SK-N-MC (cell line): ENCODE measurements at regions not wholly inside any gene's neighbourhood (a gene's known extent, or its start where the extent isn't known, plus 50 kb on each side); places are given as distances from the start of the nearest gene placed in this dataset.

Experiments
- EZH2 ChIP-seq: fragments of 200-600 bp; sonication (generic); IDR thresholded peaks from one replicate; pipeline ENCODE4 v1.6.1; 2017; ENCODE audit warnings: antibody characterized with exemption
- FOXP2 ChIP-seq: optimal IDR thresholded peaks from 2 replicates; pipeline ENCODE3; 2011; ENCODE audit warnings: mild to moderate bottlenecking, moderate library complexity; ENCODE audit not compliant: insufficient read depth; ENCODE audit errors: extremely low read length, control extremely low read depth
- POLR2AphosphoS5 ChIP-seq: IDR thresholded peaks from 2 replicates; pipeline ENCODE4 v1.6.1; 2012; ENCODE audit warnings: mild to moderate bottlenecking, low read depth, low read length, borderline replicate concordance

DNA sequence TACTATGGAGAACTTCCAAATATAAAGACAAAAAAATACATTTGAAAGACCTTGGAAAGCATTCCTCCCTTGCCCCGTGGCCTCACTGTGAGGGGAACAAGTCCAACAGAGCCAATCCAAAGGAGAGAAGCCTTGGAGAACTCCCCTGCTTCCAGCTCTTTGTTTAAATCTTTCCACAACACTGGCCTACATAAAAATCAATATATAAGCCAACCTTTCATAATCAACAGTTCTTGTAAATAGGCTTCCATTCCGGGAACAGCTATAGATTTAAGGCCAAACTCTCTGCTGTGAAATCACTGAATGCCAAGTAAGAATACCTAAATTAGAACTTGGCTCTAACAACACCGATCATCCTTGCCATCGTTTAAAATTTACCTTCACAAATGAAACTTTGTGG, 242.1 kb downstream of the HACE1 start:
- TF ChIP-seq POLR2AphosphoS5 (no peak), EZH2 (no peak), FOXP2 (no peak)
